ENCODE measurements at regions not wholly inside any gene's neighbourhood (a gene's known extent, or its start where the extent isn't known, plus 50 kb on each side); places are given as distances from the start of the nearest gene placed in this dataset.

DNA sequence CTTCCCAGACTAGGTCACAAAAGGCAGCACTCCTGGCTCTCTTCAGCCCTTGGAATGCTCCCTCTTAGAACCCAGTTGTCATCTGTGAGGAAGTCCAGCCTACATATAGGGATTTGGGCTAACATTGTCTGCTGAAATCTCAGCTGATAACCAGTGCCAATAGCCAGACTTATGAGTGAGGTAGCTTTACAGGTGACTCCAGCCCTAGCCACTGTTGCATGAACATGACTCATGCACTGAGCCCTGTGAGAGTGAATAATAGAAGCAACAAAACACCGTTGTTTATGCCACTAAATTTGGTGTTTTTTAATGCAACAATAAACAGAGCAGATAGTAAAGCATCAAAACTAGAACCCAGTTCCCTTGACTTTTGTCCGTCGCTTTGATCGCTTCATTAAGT lies 433.2 kb downstream of the STIM2 start:
- H3K27me3 Mint-ChIP-seq (ENCODE audit: unreplicated experiment): no peaks in the 10 kb centered on the region
- H3K27ac Mint-ChIP-seq (ENCODE audit: unreplicated experiment): no peak overlapping the region
- H3K9me3 Mint-ChIP-seq (ENCODE audit: unreplicated experiment): peaks cover 8% of the 10 kb centered on the region
- no peak for DNase-seq (ENCODE audit: extremely low spot score, unreplicated experiment)
- H3K4me3 Mint-ChIP-seq (ENCODE audit: unreplicated experiment): no peak overlapping the region
- no peaks in the 10 kb centered on the region for H3K4me1 Mint-ChIP-seq (ENCODE audit: unreplicated experiment)
- no peaks in the 10 kb centered on the region for H3K36me3 Mint-ChIP-seq (ENCODE audit: unreplicated experiment)
- TF ChIP-seq, protein P1, sequence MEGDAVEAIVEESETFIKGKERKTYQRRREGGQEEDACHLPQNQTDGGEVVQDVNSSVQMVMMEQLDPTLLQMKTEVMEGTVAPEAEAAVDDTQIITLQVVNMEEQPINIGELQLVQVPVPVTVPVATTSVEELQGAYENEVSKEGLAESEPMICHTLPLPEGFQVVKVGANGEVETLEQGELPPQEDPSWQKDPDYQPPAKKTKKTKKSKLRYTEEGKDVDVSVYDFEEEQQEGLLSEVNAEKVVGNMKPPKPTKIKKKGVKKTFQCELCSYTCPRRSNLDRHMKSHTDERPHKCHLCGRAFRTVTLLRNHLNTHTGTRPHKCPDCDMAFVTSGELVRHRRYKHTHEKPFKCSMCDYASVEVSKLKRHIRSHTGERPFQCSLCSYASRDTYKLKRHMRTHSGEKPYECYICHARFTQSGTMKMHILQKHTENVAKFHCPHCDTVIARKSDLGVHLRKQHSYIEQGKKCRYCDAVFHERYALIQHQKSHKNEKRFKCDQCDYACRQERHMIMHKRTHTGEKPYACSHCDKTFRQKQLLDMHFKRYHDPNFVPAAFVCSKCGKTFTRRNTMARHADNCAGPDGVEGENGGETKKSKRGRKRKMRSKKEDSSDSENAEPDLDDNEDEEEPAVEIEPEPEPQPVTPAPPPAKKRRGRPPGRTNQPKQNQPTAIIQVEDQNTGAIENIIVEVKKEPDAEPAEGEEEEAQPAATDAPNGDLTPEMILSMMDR (IDR thresholded peaks at IDR 0.05): no peak

DNA sequence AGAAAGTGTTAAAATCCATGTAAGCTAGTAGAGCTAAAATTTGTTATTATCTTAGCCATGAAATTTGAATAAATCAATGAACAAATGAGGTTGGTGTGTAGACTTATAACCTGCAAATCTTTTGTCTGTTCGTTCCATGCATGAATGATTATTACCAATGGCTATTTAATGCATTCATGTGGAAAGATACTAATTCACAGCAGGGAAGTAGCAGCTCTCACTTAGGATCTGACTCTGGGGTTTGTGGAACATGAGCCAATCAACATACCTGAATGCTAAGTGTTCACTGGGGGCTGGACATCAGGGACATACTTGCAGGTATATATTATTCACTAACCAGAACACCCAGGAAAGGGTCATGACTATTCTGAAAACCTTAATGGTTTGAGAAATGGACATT lies 444.1 kb downstream of the STIM2 start:
- TF ChIP-seq, protein P1 (IDR thresholded peaks at IDR 0.05): no peak
- Mint-ChIP-seq H3K27ac (ENCODE audit: unreplicated experiment) (no peak overlapping the region), H3K27me3 (ENCODE audit: unreplicated experiment) (no peaks in the 10 kb centered on the region), H3K4me1 (ENCODE audit: unreplicated experiment) (no peaks in the 10 kb centered on the region), H3K9me3 (ENCODE audit: unreplicated experiment) (peaks cover 29% of the 10 kb centered on the region), H3K36me3 (ENCODE audit: unreplicated experiment) (no peaks in the 10 kb centered on the region), H3K4me3 (ENCODE audit: unreplicated experiment) (no peak overlapping the region)
- no peak for DNase-seq (ENCODE audit: extremely low spot score, unreplicated experiment)

DNA sequence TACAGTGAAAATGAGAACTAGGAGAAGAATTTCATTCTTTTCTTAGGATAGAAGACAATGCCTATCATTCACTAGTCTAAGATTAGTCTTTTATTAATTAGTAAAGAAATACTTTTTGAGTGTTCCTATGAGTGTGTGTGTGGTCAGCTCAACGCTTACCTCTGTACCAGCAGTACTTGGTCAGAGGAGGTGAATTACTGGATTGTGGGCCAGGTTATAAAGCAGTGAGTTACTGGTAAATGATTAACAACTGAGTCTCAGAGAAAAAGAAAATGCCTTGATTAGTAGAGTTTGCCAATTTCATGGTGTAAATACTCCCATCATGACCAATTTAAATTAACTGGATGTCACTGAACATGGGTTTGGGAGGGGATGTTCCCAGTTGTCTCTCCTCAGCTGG lies 444.6 kb downstream of the STIM2 start:
- H3K27ac Mint-ChIP-seq (ENCODE audit: unreplicated experiment): no peak overlapping the region
- DNase-seq (ENCODE audit: extremely low spot score, unreplicated experiment): no peak

DNA sequence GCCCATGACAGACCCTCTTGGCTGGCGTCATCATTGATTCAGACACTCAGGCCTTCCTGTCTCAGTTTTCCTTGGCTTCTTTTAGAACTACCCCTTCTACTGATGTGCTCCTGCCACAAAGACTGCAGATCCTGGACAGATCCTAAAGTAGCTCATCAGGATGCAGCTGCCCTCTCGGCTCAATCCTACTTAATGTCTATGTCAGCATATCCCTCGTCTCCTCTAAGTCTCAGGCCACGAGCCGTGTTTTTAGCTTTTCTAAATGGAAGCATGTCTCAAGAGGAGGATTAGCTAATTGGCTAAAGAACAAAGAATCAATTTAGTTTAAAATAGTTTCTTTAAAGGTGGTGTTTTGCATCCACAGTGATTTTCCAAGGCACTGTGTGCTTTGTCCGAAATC lies 447.7 kb downstream of the STIM2 start:
- H3K27me3 Mint-ChIP-seq (ENCODE audit: unreplicated experiment): no peaks in the 10 kb centered on the region
- DNase-seq (ENCODE audit: extremely low spot score, unreplicated experiment): no peak
- no peak overlapping the region for H3K4me3 Mint-ChIP-seq (ENCODE audit: unreplicated experiment)
- no peaks in the 10 kb centered on the region for H3K36me3 Mint-ChIP-seq (ENCODE audit: unreplicated experiment)
- TF ChIP-seq, protein P1 (IDR thresholded peaks at IDR 0.05): no peak
- no peak overlapping the region for H3K27ac Mint-ChIP-seq (ENCODE audit: unreplicated experiment)
- peaks cover 9% of the 10 kb centered on the region for H3K9me3 Mint-ChIP-seq (ENCODE audit: unreplicated experiment)
- no peaks in the 10 kb centered on the region for H3K4me1 Mint-ChIP-seq (ENCODE audit: unreplicated experiment)

More for the DNA sequence above, 444.6 kb downstream of the STIM2 start:
- Mint-ChIP-seq H3K4me3 (ENCODE audit: unreplicated experiment) (no peak overlapping the region), H3K27me3 (ENCODE audit: unreplicated experiment) (no peaks in the 10 kb centered on the region), H3K4me1 (ENCODE audit: unreplicated experiment) (no peaks in the 10 kb centered on the region), H3K9me3 (ENCODE audit: unreplicated experiment) (peaks cover 29% of the 10 kb centered on the region), H3K36me3 (ENCODE audit: unreplicated experiment) (no peaks in the 10 kb centered on the region)
- TF ChIP-seq, protein P1 (IDR thresholded peaks at IDR 0.05): no peak

DNA sequence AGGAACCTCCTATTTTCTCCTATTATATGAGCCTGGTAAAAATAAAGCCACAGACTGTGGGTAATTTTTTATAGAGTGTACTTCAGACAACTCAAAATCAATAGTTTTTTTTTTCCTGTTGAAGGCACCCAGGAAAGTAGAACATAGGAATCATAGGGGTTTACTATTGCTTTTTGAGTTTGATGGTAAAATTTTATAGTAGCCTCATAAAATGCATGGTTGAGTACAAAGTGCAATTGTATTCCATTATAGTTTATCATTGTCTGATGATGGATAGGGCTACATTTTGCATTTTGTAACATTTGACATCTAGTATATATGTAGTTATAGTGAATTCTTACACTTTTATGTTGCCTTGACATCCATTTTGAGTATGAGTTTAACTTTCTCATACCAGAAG lies 455.0 kb downstream of the STIM2 start:
- TF ChIP-seq, protein P1 (IDR thresholded peaks at IDR 0.05): no peak
- Mint-ChIP-seq H3K4me3 (ENCODE audit: unreplicated experiment) (no peak overlapping the region), H3K9me3 (ENCODE audit: unreplicated experiment) (peaks cover 4% of the 10 kb centered on the region), H3K27ac (ENCODE audit: unreplicated experiment) (no peak overlapping the region), H3K4me1 (ENCODE audit: unreplicated experiment) (no peaks in the 10 kb centered on the region), H3K36me3 (ENCODE audit: unreplicated experiment) (no peaks in the 10 kb centered on the region), H3K27me3 (ENCODE audit: unreplicated experiment) (no peaks in the 10 kb centered on the region)
- DNase-seq (ENCODE audit: extremely low spot score, unreplicated experiment): no peak

All from osteocyte (in vitro differentiated cells).